GM15510 (cell line): ENCODE measurements at regions not wholly inside any gene's neighbourhood (a gene's known extent, or its start where the extent isn't known, plus 50 kb on each side); places are given as distances from the start of the nearest gene placed in this dataset.

Experiments used
- POLR2A ChIP-seq: IDR thresholded peaks from 3 replicates; pipeline ENCODE4 v1.6.1; 2011; ENCODE audit warnings: borderline replicate concordance; ENCODE audit not compliant: insufficient read length; ENCODE audit errors: extremely low read depth

DNA sequence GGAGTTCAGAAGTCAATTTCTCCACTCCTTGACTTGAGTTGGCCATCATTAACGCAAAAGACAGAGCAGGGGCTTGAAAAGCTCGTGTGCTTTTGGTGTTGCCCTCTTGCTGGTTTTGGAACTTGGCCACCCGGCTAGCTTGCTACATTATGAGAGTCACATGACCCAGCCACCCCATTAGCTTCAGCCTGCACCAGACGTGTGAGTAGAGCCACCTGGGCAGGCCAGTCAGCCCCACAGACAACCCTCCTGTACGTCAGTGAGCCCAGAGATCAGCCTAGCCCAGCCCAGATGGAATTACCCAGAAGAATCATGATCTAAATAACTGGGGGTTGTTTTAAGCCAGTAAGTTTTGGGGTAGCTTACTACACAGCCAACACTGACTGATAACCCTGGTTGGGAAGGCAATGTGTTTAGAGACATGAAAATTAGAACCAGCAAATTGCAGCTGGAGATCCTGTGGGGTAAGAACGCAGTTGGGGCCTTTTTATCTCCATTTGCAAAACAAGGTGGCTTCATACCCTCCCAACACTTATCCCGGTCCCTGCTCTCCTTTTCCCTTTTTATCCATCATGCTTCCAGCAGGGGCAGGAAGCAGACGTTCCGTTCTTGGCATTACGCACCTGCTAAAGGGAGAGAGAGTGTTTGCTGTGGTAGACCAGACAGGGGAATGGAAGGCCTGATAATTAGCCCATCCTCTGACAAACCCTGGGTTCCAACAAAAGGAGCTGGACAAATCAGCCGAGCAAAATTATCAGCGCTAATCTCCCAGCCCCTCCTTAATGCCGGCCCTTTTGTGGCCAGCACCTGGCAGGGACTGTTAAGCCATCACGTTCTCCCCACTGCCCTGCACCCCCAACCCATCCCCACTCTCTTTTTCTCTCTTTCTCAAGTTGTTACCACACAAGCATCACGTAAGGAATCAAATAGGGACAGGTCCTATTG is 548.7 kb upstream of the CADM1 start:
- TF ChIP-seq POLR2A: no peak

- no peak for TF ChIP-seq POLR2A
These were observed 547.3 kb upstream of the CADM1 start for GRCh38 chr11:116051494-116051893.

DNA sequence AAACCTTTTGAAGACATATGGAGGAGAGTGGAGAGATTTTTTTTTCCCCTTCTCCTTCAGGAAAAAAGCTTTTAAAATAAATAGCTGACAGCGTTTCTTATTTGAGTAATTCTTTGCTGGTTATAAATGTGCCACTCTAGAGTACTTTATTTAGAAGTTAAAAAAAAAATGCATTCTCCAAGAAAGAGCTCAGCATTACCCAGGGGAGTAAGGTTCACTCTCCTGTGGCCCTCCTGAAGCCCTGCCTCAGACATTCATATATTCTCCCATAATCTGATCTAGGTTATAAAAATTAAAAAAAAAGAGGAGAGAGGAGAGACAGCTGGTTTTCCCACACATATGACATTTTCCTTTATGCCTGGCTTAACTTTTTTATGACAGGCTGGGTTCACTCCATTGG is 545.2 kb upstream of the CADM1 start:
- no peak for TF ChIP-seq POLR2A

- no peak for TF ChIP-seq POLR2A
These were observed 541.9 kb upstream of the CADM1 start for GRCh38 chr11:116046127-116046526.

DNA sequence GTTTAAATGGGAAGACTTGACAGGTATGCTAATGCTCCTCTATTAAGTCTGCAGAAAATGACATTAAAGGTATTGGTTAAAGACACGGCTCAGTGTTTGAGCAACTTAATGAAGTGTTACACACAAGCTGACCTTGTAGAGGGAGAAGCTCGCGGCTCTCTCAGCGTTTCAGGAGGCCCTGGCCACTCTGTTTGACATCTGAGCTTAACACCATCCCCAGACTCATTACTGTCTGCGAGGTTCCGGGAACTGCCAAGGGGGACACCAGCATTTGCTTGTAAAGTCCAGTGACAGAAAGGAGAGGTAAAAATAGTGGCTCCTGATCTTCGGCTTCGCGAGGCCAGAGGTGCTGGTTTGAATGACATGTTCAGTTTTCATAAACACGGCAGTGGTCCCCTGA is 540.7 kb upstream of the CADM1 start:
- TF ChIP-seq POLR2A: no peak

DNA sequence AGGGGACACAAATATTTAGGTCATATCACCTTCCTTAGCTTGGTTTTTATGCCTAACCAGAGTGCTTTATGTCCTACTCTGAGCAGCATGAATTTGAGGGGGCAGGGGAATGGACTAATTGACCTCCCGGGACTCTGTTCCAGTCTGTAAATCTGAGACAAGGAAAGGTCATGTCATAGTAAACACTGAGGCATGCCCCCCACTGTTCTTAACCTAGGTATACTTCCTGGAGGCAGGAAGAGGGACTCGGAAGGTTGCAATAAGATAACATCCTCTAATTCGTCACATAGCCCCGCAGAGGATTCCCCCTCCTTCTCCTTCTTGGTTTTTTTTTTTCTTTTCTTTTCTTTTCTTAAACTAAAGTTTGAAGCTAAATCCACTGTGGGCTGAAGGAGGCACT is 540.3 kb upstream of the CADM1 start:
- TF ChIP-seq POLR2A: no peak

GRCh38 chr11:116043857-116044256 is 539.6 kb upstream of the CADM1 start:
- TF ChIP-seq POLR2A: no peak

GRCh38 chr11:116042146-116042545 is 537.9 kb upstream of the CADM1 start:
- no peak for TF ChIP-seq POLR2A

- TF ChIP-seq POLR2A: no peak
These were observed 533.6 kb upstream of the CADM1 start for GRCh38 chr11:116037861-116038260.

- no peak for TF ChIP-seq POLR2A
These were observed 531.8 kb upstream of the CADM1 start for GRCh38 chr11:116035977-116036376.

- no peak for TF ChIP-seq POLR2A
These were observed 529.8 kb upstream of the CADM1 start for GRCh38 chr11:116033931-116034553.

GRCh38 chr11:116030697-116031331 is 526.6 kb upstream of the CADM1 start:
- no peak for TF ChIP-seq POLR2A

- no peak for TF ChIP-seq POLR2A
These were observed 495.2 kb upstream of the CADM1 start for GRCh38 chr11:115999437-115999836.

GRCh38 chr11:115996808-115997188 is 492.6 kb upstream of the CADM1 start:
- no peak for TF ChIP-seq POLR2A

- TF ChIP-seq POLR2A: no peak
These were observed 492.1 kb upstream of the CADM1 start for GRCh38 chr11:115996125-115996807.
